ENCODE measurements at regions not wholly inside any gene's neighbourhood (a gene's known extent, or its start where the extent isn't known, plus 50 kb on each side); places are given as distances from the start of the nearest gene placed in this dataset.

DNA sequence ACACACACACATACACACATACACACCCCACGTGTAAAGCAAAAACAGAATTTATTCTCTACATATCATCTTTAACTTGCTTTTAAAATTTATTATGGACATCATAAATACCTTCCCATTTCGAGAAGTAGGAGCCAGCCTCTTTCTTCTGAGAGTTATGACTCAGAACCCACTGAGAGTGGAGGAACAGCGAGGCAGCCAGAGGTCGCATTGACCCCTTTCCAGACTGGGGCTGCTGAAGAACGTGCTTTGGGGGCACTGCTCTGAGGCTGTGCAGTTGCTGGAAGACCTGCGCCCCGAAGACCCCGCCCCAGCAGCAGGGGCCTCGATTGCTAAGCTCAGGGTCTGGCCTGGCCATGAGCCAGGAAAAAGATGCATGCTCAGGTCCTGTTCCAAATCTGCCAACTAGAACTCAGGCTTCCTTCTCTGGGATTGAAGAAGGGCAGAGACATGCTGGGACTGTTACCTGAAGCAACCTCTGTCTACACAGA, 133.8 kb upstream of the TWIST2 start:
- Mint-ChIP-seq H3K36me3 (ENCODE audit: low read depth) (no peaks in the 10 kb centered on the region), H3K27me3 (ENCODE audit: low read depth) (peaks cover 10% of the 10 kb centered on the region), H3K4me1 (ENCODE audit: low read depth) (peaks cover 7% of the 10 kb centered on the region), H3K4me3 (ENCODE audit: unreplicated experiment) (no peak overlapping the region), H3K9me3 (ENCODE audit: low read depth) (no peaks in the 10 kb centered on the region), H3K27ac (ENCODE audit: unreplicated experiment) (no peak overlapping the region)
- TF ChIP-seq CTCF (IDR thresholded peaks at IDR 0.05): no peak
- DNase-seq (ENCODE audit: low spot score): no peak

- Mint-ChIP-seq H3K36me3 (ENCODE audit: low read depth) (no peaks in the 10 kb centered on the region), H3K9me3 (ENCODE audit: low read depth) (no peaks in the 10 kb centered on the region), H3K4me1 (ENCODE audit: low read depth) (no peaks in the 10 kb centered on the region), H3K27ac (ENCODE audit: unreplicated experiment) (no peak overlapping the region), H3K27me3 (ENCODE audit: low read depth) (peaks cover 13% of the 10 kb centered on the region), H3K4me3 (ENCODE audit: unreplicated experiment) (no peak overlapping the region)
- no peak for DNase-seq (ENCODE audit: low spot score)
- TF ChIP-seq CTCF (IDR thresholded peaks at IDR 0.05): no peak
These were observed 131.7 kb upstream of the TWIST2 start for GRCh38 chr2:238716171-238716570.

DNA sequence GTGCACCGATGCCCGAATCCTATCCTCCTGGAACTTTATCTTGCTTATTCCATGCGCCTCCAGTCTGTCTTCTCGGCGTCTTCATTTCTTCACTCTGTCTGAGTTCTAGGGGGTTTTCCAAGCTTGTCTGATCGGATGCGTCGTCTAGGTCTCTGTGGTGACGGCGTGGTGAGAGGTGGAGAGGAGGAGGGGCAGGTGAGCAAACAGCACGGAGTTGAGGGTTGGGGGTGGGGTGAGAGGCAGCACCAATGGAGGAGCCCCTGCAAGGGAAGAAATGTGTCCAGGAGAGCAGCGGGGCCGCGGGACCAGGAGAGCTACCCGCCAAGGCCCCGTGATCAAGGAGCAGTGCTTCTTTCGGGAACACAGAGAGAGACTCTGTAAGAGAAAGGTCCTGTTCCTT, 131.3 kb upstream of the TWIST2 start:
- TF ChIP-seq CTCF (IDR thresholded peaks at IDR 0.05): no peak
- DNase-seq (ENCODE audit: low spot score): no peak

DNA sequence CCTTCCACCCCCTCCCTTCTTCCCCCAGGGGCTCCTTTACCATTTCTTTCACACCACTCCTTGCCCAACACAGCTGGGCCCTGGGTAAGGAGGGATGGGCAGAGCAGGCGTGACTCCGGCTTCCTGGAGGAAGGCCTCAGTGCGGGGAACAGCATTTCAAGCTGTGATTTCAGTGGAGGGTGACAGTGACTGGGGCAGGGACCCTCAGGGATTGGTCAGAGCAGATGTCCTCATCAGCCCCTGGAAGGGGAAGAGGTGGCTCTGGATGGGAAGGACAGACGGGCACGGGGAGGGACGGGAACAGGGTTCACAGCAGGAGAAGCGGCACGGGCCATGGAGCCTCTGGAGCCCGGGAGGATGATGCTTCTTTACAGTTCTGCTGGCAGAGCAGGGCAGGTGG, 130.8 kb upstream of the TWIST2 start:
- no peaks in the 10 kb centered on the region for H3K9me3 Mint-ChIP-seq (ENCODE audit: low read depth)
- DNase-seq (ENCODE audit: low spot score): no peak
- no peaks in the 10 kb centered on the region for H3K36me3 Mint-ChIP-seq (ENCODE audit: low read depth)
- H3K4me1 Mint-ChIP-seq (ENCODE audit: low read depth): no peaks in the 10 kb centered on the region
- H3K27ac Mint-ChIP-seq (ENCODE audit: unreplicated experiment): no peak overlapping the region
- no peak for TF ChIP-seq CTCF (IDR thresholded peaks at IDR 0.05)
- H3K27me3 Mint-ChIP-seq (ENCODE audit: low read depth): peaks cover 7% of the 10 kb centered on the region
- H3K4me3 Mint-ChIP-seq (ENCODE audit: unreplicated experiment): no peak overlapping the region

More for the DNA sequence above, 131.3 kb upstream of the TWIST2 start:
- Mint-ChIP-seq H3K27me3 (ENCODE audit: low read depth) (peaks cover 12% of the 10 kb centered on the region), H3K9me3 (ENCODE audit: low read depth) (no peaks in the 10 kb centered on the region), H3K27ac (ENCODE audit: unreplicated experiment) (no peak overlapping the region), H3K4me1 (ENCODE audit: low read depth) (no peaks in the 10 kb centered on the region), H3K4me3 (ENCODE audit: unreplicated experiment) (no peak overlapping the region), H3K36me3 (ENCODE audit: low read depth) (no peaks in the 10 kb centered on the region)

DNA sequence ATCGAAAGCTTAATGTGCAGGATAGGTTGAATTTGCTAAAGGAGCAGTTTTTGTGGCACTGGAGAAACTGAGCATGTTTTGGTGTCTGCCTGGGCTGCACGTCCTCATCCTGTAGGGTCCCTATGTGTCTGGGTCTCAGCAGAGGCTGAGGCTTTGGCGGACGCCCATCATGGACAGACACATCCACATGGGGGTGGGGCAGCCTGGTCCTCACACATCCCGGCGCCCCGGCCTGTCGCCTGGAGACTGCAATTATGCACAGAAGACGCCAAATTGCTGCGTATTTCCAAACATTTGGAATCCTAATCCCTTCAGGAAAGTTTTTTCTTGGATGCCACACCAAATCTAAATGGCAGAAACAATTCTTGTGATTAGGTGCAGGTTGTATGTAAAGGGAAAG, 128.2 kb upstream of the TWIST2 start:
- TF ChIP-seq CTCF (IDR thresholded peaks at IDR 0.05): no peak
- Mint-ChIP-seq H3K27ac (ENCODE audit: unreplicated experiment) (no peak overlapping the region), H3K36me3 (ENCODE audit: low read depth) (no peaks in the 10 kb centered on the region), H3K9me3 (ENCODE audit: low read depth) (peaks cover 2% of the 10 kb centered on the region), H3K4me3 (ENCODE audit: unreplicated experiment) (no peak overlapping the region), H3K4me1 (ENCODE audit: low read depth) (no peaks in the 10 kb centered on the region), H3K27me3 (ENCODE audit: low read depth) (peaks cover 13% of the 10 kb centered on the region)
- no peak for DNase-seq (ENCODE audit: low spot score)
